Gastrocnemius medialis (tissue), 4 donors: ENCODE measurements at regions not wholly inside any gene's neighbourhood (a gene's known extent, or its start where the extent isn't known, plus 50 kb on each side); places are given as distances from the start of the nearest gene placed in this dataset.

Experiments used
- CTCF ChIP-seq, 5 experiments: fragments of 450-650 bp in 3 of 5; fragments of 200-600 bp in 2 of 5; sonication (generic) in 2 of 5; IDR thresholded peaks in 4 of 5; conservative IDR thresholded peaks in 1 of 5; 1 replicate in 4 of 5; 2 replicates in 1 of 5; pipeline ENCODE4 v1.5.1; 2016 to 2019; ENCODE audit warnings: antibody characterized with exemption in 5 of 5, mild to moderate bottlenecking in 3 of 5, moderate library complexity in 3 of 5
- POLR2A ChIP-seq, 2 donors: fragments of 450-650 bp; IDR thresholded peaks; one replicate each; pipeline ENCODE4 v1.6.1; 2017; ENCODE audit warnings: antibody characterized with exemption in 2 of 2, mild to moderate bottlenecking in 2 of 2, moderate library complexity in 2 of 2

- no peak for TF ChIP-seq CTCF (IDR thresholded peaks at IDR 0.05 in 4 of 5, conservative IDR thresholded peaks at IDR 0.05 in 1 of 5)
- TF ChIP-seq POLR2A (IDR thresholded peaks at IDR 0.05) = no peak
These were observed 171.4 kb upstream of the HES1 start for GRCh38 chr3:193964517-193964880.
